ENCODE measurements at regions not wholly inside any gene's neighbourhood (a gene's known extent, or its start where the extent isn't known, plus 50 kb on each side); places are given as distances from the start of the nearest gene placed in this dataset.

DNA sequence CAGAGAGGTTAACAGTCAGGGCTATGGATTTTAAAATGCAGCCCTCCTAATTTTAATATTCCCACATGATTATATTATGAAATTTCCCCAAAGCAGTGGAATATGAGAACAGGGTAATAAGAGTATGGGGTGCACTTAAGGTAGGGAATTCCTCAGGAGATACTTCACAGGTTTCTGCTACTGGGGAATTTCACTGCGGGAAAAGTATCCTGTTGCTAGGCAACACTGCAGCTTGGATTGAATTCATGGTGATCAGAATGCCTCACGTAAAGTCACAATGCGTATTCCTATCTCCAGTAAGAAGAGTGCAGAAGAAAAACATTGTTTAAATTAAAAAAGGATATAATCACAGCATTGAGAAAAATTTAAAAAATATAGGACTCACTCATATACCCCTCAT, 398.1 kb upstream of the RPS6KA3 start:
- H3K9me3 Mint-ChIP-seq, result no peaks in the 10 kb centered on the region
- intact Hi-C loops (cut with micrococcal nuclease), result no loop called here
- H3K4me3 Mint-ChIP-seq, result no peak overlapping the region
- H3K27ac Mint-ChIP-seq, result no peak overlapping the region
- no peaks in the 10 kb centered on the region for H3K27me3 Mint-ChIP-seq
- no peaks in the 10 kb centered on the region for H3K4me1 Mint-ChIP-seq
- H3K36me3 Mint-ChIP-seq (ENCODE audit: low read depth), result no peaks in the 10 kb centered on the region
- DNase-seq, result no peak

DNA sequence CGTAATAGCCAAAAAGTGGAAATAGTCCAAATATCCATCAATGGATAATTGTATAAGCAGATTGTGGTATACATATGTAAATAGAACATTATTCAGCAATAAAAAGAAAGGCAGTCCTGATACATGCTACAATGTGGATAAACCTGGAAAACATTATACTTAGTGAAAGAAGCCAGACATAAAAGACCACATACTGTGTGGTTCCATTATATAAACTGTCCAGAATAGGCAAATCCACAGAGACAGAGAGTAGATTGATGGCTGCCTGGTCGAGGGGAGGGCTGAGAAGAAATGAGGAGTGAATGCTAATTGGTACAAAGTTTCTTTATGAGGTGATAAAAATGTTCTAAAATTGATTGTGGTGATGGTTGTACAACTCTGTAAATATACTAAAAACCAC, 397.4 kb upstream of the RPS6KA3 start:
- Mint-ChIP-seq H3K36me3 (ENCODE audit: low read depth) (no peaks in the 10 kb centered on the region), H3K27ac (no peak overlapping the region), H3K9me3 (no peaks in the 10 kb centered on the region), H3K4me1 (no peaks in the 10 kb centered on the region), H3K4me3 (no peak overlapping the region), H3K27me3 (no peaks in the 10 kb centered on the region)
- intact Hi-C loops (cut with micrococcal nuclease), result no loop called here
- no peak for DNase-seq

DNA sequence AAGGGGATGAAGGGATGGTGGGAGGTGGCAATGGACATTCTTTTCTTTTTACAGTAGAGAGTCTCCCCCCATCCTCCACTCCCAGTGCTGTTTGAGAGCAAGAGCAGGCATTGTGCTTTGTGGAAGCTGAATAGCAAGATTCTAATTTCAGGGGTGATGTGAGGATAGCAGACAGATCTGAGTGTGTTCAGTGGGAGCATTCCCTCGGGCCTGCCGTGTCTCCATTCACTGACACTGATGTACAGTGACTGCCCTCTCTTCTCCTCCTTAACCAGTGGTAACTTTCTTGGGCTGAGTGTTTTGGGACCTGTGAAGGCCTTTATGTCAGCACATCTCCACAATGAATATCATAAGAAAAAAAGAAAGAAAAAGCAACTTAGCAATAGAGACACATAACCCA, 396.6 kb upstream of the RPS6KA3 start:
- no peak overlapping the region for H3K4me3 Mint-ChIP-seq
- no peaks in the 10 kb centered on the region for H3K36me3 Mint-ChIP-seq (ENCODE audit: low read depth)

DNA sequence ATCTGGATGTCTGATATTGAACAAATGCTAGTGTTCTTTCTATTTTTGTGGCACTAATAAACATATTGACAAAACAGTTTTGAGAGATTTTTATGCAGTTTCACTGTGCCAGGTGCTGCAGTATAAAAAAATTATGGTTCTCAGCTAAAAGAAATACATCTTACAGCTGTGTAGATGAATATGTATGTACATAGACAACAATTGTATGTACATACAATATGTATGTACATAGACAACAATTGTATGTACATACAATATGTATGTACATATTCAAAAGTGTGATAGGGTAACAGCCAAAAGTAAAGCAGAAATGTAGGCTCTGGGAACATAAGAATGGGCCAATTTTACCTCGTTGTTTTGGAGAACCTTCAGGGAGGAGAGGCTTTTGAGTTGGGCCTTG, 390.0 kb upstream of the RPS6KA3 start:
- H3K9me3 Mint-ChIP-seq, result no peaks in the 10 kb centered on the region
- no peaks in the 10 kb centered on the region for H3K27me3 Mint-ChIP-seq
- no peak for DNase-seq
- no peaks in the 10 kb centered on the region for H3K4me1 Mint-ChIP-seq
- H3K27ac Mint-ChIP-seq, result no peak overlapping the region
- no peaks in the 10 kb centered on the region for H3K36me3 Mint-ChIP-seq (ENCODE audit: low read depth)
- intact Hi-C loops (cut with micrococcal nuclease), result no loop called here
- no peak overlapping the region for H3K4me3 Mint-ChIP-seq

More for the DNA sequence above, 396.6 kb upstream of the RPS6KA3 start:
- intact Hi-C loops (cut with micrococcal nuclease), result no loop called here
- Mint-ChIP-seq H3K27ac (no peak overlapping the region), H3K27me3 (no peaks in the 10 kb centered on the region), H3K4me1 (no peaks in the 10 kb centered on the region), H3K9me3 (no peaks in the 10 kb centered on the region)
- no peak for DNase-seq

DNA sequence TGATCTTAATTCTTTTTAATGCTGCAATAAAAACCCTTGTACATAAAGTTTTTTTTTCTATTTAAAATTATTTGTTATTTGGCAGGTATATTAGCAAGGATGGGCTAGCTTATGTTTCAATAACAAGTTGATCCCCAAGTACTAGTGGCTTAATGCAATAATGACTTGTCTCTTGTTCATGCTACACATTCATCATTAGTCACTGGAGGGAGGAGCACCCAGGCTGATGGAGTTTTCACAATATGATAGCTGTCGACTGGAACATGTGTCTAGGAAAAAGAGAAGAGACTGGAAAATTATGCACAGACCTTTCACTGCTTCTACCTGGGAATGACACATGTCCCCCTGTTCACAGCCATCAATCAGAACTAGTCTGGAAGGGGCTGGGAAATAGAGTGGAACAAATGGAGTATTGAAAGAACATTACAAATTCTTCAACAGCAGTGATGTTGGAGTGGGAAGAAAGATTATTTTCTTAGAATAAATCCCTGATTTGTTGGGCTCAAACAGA, 387.9 kb upstream of the RPS6KA3 start:
- intact Hi-C loops (cut with micrococcal nuclease), result no loop called here
- H3K4me1 Mint-ChIP-seq, result no peaks in the 10 kb centered on the region
- H3K4me3 Mint-ChIP-seq, result no peak overlapping the region
- no peak for DNase-seq
- H3K27ac Mint-ChIP-seq, result no peak overlapping the region
- no peaks in the 10 kb centered on the region for H3K9me3 Mint-ChIP-seq
- no peaks in the 10 kb centered on the region for H3K27me3 Mint-ChIP-seq
- no peaks in the 10 kb centered on the region for H3K36me3 Mint-ChIP-seq (ENCODE audit: low read depth)

DNA sequence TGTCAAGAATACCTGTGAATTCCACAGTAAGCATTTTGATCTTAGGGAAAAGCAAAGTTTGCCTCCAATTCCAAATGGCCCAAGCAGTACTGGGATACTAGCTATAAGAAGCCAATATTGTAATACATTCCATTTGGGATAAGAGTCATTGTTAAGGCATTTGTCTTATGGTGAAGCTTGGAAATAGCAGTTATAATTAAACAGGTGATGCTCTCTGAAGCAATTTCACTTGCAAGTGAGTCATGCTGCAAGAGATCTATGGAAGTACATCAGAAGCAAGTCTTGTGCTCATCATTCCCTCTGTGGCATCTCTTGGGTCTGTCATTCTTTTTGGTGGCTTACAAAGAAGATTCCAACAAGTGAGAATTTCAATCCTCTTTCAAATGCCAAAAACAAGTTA, 386.4 kb upstream of the RPS6KA3 start:
- Mint-ChIP-seq H3K4me3 (no peak overlapping the region), H3K36me3 (ENCODE audit: low read depth) (no peaks in the 10 kb centered on the region), H3K9me3 (no peaks in the 10 kb centered on the region), H3K27me3 (no peaks in the 10 kb centered on the region), H3K27ac (no peak overlapping the region), H3K4me1 (no peaks in the 10 kb centered on the region)
- DNase-seq, result no peak
- intact Hi-C loops (cut with micrococcal nuclease), result no loop called here

DNA sequence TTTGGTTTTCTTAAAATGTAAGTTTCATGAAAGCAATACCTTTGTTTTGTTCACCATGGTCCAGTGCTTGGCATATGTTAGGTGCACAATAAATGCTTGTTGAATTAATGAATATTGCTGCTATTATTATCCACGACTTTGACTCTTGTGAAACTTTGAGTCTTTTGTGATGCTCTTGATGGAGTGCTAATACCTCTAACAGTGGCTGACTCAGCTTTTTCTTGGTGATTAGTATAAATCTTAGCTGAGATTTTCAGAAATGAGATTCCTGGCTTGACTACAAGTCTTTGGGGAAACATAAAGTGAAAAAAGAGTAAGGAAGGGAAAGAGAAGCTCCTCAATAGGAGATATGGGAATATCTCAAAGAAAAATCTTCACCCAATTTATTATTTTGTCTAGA, 375.2 kb upstream of the RPS6KA3 start:
- Mint-ChIP-seq H3K36me3 (ENCODE audit: low read depth) (no peaks in the 10 kb centered on the region), H3K27ac (no peak overlapping the region), H3K4me3 (no peak overlapping the region), H3K4me1 (no peaks in the 10 kb centered on the region), H3K9me3 (no peaks in the 10 kb centered on the region), H3K27me3 (peaks cover 4% of the 10 kb centered on the region)
- DNase-seq, result no peak
- intact Hi-C loops (cut with micrococcal nuclease), result no loop called here

DNA sequence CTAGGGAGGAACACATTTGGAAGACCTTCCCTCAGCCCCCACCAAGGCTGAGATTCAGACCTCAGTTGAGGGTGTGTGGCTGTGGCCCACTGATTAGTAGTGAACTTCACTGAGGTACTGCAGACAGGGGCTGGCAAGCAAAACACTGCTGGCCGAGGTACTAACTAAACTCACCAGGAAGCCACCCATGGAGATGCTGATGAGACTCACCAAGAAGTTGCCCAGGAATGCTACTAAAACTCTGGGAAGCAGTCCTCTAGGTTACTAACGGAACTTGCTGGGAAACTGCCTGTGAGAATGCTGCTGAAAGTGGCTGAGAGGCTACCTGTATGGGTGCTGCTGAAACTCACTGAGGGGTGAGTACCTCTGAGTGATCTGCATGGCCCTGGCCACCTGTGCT, 372.4 kb upstream of the RPS6KA3 start:
- Mint-ChIP-seq H3K4me3 (no peak overlapping the region), H3K9me3 (no peaks in the 10 kb centered on the region), H3K4me1 (no peaks in the 10 kb centered on the region), H3K36me3 (ENCODE audit: low read depth) (no peaks in the 10 kb centered on the region), H3K27me3 (peaks cover 4% of the 10 kb centered on the region), H3K27ac (no peak overlapping the region)
- DNase-seq, result no peak
- intact Hi-C loops (cut with micrococcal nuclease), result no loop called here

DNA sequence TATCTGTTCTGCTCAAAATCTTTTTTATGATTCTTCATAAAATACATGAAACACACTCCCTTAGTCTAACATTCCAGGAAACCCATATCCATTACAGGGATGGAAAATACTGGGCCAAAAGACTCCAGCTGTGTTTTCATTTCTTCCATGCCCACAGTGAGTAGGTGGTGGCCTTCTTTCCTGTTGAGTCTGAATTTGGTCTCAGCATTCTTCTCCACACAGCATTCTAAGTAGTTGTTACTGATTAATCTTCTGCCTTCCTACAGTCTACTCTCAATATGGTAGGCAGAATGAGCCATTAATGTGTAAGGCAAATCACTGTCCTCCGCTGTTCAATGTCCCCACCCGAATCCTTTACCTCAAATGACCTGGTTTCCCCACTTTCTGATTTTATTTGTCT, 370.6 kb upstream of the RPS6KA3 start:
- Mint-ChIP-seq H3K4me1 (no peaks in the 10 kb centered on the region), H3K27me3 (peaks cover 4% of the 10 kb centered on the region), H3K27ac (no peak overlapping the region), H3K36me3 (ENCODE audit: low read depth) (no peaks in the 10 kb centered on the region), H3K9me3 (no peaks in the 10 kb centered on the region), H3K4me3 (no peak overlapping the region)
- no peak for DNase-seq
- intact Hi-C loops (cut with micrococcal nuclease), result no loop called here

DNA sequence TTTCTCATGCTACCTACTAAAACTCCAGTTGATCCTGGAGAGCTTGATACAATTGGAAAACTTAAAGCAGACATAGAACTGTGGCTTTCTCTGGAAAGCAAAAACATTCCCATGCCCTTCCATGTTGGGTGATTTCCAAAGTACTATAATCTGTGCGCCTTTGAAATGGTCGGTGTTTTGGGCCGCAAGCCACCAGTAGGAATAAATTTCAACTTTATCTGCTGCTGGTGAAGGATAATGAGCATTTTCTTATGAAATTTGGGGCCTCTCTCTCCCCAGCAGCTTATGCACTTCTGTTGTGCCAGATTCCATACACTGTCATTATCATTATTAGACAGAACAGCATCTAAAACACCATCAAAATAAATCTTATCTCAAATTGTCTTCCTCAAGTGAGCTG, 366.7 kb upstream of the RPS6KA3 start:
- intact Hi-C loops (cut with micrococcal nuclease), result no loop called here
- H3K4me3 Mint-ChIP-seq, result no peak overlapping the region
- peaks cover 1% of the 10 kb centered on the region for H3K27me3 Mint-ChIP-seq
- DNase-seq, result no peak
- no peak overlapping the region for H3K27ac Mint-ChIP-seq
- no peaks in the 10 kb centered on the region for H3K36me3 Mint-ChIP-seq (ENCODE audit: low read depth)
- H3K4me1 Mint-ChIP-seq, result no peaks in the 10 kb centered on the region
- no peaks in the 10 kb centered on the region for H3K9me3 Mint-ChIP-seq

DNA sequence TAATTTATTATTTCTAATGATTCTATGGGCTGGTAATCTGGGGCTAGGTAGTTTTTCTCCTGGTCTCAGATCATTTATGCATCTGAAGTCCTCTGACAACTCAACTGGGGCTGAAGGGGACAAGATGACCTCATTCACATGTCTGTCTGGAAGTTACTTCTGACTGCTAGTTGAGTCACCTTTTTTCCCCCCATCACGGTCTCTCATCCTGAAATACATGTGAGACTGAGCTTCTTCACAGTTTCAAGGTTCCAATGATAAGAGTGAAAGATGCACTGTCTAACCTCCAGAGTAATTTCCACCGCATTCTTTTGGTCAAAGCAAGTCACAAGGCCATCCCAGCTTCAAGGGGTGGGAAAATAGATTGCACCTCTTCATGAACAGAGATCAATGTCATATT, 356.7 kb upstream of the RPS6KA3 start:
- intact Hi-C loops (cut with micrococcal nuclease), result no loop called here

DNA sequence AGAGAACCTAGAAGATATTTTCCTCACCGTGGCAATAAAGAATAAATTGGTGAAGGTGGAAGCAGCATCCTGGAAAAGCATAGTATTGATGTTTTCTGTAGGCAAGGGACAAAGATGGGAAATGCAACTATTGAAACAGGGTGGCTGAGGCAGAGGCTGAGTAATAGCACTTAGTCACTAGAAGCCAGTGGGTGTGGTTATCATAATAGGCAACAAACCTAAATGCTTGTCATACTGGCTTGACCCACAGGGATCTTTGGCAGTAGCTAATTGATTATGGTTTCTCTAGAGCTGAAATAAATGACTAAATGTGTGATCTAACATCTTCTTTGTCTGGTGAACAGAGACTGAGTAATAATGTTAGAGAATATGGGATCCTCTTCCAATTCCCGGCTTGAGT, 353.6 kb upstream of the RPS6KA3 start:
- no peak overlapping the region for H3K4me3 Mint-ChIP-seq
- no peak overlapping the region for H3K27ac Mint-ChIP-seq
- H3K9me3 Mint-ChIP-seq, result no peaks in the 10 kb centered on the region
- intact Hi-C loops (cut with micrococcal nuclease), result no loop called here
- peaks cover 1% of the 10 kb centered on the region for H3K4me1 Mint-ChIP-seq
- H3K27me3 Mint-ChIP-seq, result no peaks in the 10 kb centered on the region
- DNase-seq, result no peak
- H3K36me3 Mint-ChIP-seq (ENCODE audit: low read depth), result no peaks in the 10 kb centered on the region

More for the DNA sequence above, 356.7 kb upstream of the RPS6KA3 start:
- Mint-ChIP-seq H3K9me3 (no peaks in the 10 kb centered on the region), H3K4me1 (peaks cover 1% of the 10 kb centered on the region), H3K27me3 (peaks cover 4% of the 10 kb centered on the region), H3K4me3 (no peak overlapping the region), H3K27ac (no peak overlapping the region), H3K36me3 (ENCODE audit: low read depth) (no peaks in the 10 kb centered on the region)
- no peak for DNase-seq

DNA sequence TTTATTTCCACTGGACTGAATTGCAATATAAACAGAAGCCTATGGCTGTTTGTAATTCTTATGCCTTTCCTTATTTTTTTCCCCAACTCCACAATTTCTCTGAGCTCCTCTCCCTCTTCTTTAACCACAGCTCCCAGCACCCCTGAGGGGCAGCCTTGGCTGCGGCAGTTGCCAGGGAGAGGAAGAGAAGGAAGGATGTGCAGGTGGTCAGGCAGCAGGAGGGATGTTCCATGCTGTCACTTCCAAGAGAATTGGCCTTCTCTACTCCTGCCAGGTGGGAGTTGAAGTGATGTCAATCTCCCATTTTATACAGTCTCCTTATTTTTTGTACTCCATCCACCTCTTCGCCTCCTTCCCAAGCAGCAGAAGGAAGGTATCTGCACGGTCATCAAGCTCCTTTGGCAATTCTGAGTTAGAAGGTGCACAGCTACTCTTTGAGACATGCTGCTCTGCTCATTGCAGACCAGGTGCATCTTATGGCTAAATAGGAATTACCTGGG, 343.3 kb upstream of the RPS6KA3 start:
- no peaks in the 10 kb centered on the region for H3K9me3 Mint-ChIP-seq
- intact Hi-C loops (cut with micrococcal nuclease), result no loop called here
- H3K36me3 Mint-ChIP-seq (ENCODE audit: low read depth), result no peaks in the 10 kb centered on the region
- H3K27ac Mint-ChIP-seq, result no peak overlapping the region
- DNase-seq, result no peak
- H3K4me3 Mint-ChIP-seq, result no peak overlapping the region
- peaks cover 16% of the 10 kb centered on the region for H3K27me3 Mint-ChIP-seq
- no peaks in the 10 kb centered on the region for H3K4me1 Mint-ChIP-seq

DNA sequence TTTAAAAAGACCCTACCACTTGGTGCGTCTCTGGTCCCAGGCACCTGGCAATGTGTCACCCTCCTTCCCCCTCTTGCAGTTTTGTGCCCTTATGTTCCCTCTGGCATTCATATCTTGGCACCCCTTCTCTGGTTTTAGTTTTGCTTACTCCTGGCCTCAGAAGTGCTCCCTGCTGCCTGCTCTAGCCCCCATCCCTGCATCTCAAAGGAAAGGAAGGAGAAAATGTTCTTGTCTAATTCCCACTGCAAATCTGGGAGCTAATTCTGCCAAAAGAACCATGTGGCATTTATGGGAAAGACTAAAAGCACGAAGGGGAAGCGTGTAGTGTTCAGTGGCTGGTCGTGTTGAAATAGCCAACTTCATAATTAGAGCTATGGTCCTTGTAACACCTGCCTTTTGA, 340.1 kb upstream of the RPS6KA3 start:
- intact Hi-C loops (cut with micrococcal nuclease), result no loop called here
- Mint-ChIP-seq H3K27me3 (peaks cover 16% of the 10 kb centered on the region), H3K4me1 (no peaks in the 10 kb centered on the region), H3K4me3 (no peak overlapping the region), H3K36me3 (ENCODE audit: low read depth) (no peaks in the 10 kb centered on the region), H3K9me3 (no peaks in the 10 kb centered on the region), H3K27ac (no peak overlapping the region)
- DNase-seq, result no peak

DNA sequence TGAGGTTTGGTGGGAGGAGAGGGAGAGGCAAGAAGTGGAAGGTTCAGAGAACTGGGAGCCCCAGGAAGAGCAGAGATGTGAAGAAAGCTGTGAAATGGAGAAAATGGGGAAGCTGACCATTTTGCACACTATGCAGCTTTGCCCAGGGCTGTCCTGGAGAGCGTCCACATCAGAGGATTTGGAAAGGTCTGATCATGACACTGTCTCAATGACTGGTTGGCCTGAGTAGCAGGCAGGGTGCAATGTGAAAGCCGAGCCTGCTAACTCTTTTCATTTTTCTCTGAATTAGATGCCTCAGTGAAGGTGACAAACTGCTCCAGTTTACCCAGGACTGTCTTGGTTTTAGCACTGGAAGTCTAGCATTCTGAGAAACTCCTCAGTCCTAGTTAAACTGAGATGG, 330.1 kb upstream of the RPS6KA3 start:
- intact Hi-C loops (cut with micrococcal nuclease), result loop anchor here (2.0 to 10.0 kb wide), 3 partner anchors 30 to 80 kb away; no protein-coding TSS in a partner anchor
- H3K27ac Mint-ChIP-seq, result peak overlapping the region; percentile 34
- H3K36me3 Mint-ChIP-seq (ENCODE audit: low read depth), result no peaks in the 10 kb centered on the region
- H3K4me3 Mint-ChIP-seq, result no peak overlapping the region
- DNase-seq, result no peak
- H3K9me3 Mint-ChIP-seq, result no peaks in the 10 kb centered on the region
- no peaks in the 10 kb centered on the region for H3K27me3 Mint-ChIP-seq
- peaks cover 14% of the 10 kb centered on the region for H3K4me1 Mint-ChIP-seq
